Astrocyte (in vitro differentiated cells and primary cell): ENCODE measurements at regions not wholly inside any gene's neighbourhood (a gene's known extent, or its start where the extent isn't known, plus 50 kb on each side); places are given as distances from the start of the nearest gene placed in this dataset.
"Not testable (repeated sequence)": the region's sequence is repeated elsewhere in the genome, so short reads cannot be mapped to it uniquely, and the experiment has no call there.

Experiments
- DNase-seq: peaks from one replicate; pipeline ENCODE4 v3.0.0-alpha.2; 2010; ENCODE audit warnings: low read depth
- FAIRE-seq: peaks from 2 replicates; lab custom pipeline; 2011; peaks lifted over from hg19 to GRCh38; lab: Jason Lieb, UNC
- H2AFZ ChIP-seq: 2 replicates; pipeline ENCODE4 v1.6.0; 2012; ENCODE audit warnings: low read depth, low read length, inconsistent platforms
- H3K27ac ChIP-seq: 2 replicates; pipeline ENCODE4 v1.5.1; 2011; ENCODE audit warnings: low read depth, low read length, inconsistent platforms
- H3K27me3 ChIP-seq: 2 replicates; pipeline ENCODE4 v1.6.0; 2011; ENCODE audit warnings: low read length, inconsistent platforms; ENCODE audit not compliant: insufficient read depth
- H3K36me3 ChIP-seq: 2 replicates; pipeline ENCODE4 v1.5.1; 2011; ENCODE audit warnings: low read length, inconsistent platforms; ENCODE audit not compliant: insufficient read depth
- H3K4me1 ChIP-seq: 2 replicates; pipeline ENCODE4 v1.5.1; 2011; ENCODE audit warnings: low read length, inconsistent platforms; ENCODE audit not compliant: insufficient read depth
- H3K4me2 ChIP-seq: 2 replicates; pipeline ENCODE4 v1.6.0; 2012; ENCODE audit warnings: low read length, inconsistent platforms
- H3K4me3 ChIP-seq: 2 replicates; pipeline ENCODE4 v1.5.1; 2011; ENCODE audit warnings: low read depth, mild to moderate bottlenecking, low read length, inconsistent platforms; ENCODE audit not compliant: insufficient read depth
- H3K79me2 ChIP-seq: 2 replicates; pipeline ENCODE4 v1.6.0; 2012; ENCODE audit warnings: mild to moderate bottlenecking, low read length, inconsistent platforms; ENCODE audit not compliant: insufficient read depth
- H3K9ac ChIP-seq: 2 replicates; pipeline ENCODE4 v1.6.0; 2012; ENCODE audit warnings: mild to moderate bottlenecking, low read length, inconsistent platforms
- H3K9me3 ChIP-seq: 2 replicates; pipeline ENCODE4 v1.5.1; 2012; ENCODE audit warnings: low read depth, mild to moderate bottlenecking, low read length, inconsistent platforms; ENCODE audit not compliant: insufficient read depth
- H4K20me1 ChIP-seq: 2 replicates; pipeline ENCODE4 v1.6.0; 2012; ENCODE audit warnings: low read length, inconsistent platforms; ENCODE audit not compliant: insufficient read depth
- H3K27ac Mint-ChIP-seq: one replicate; pipeline ENCODE4 v1.8.0; 2021; ENCODE audit warnings: mild to moderate bottlenecking, mixed read lengths; ENCODE audit not compliant: unreplicated experiment
- H3K27me3 Mint-ChIP-seq: one replicate; pipeline ENCODE4 v1.8.0; 2021; ENCODE audit warnings: low read depth, mixed read lengths; ENCODE audit not compliant: unreplicated experiment
- H3K36me3 Mint-ChIP-seq: one replicate; pipeline ENCODE4 v1.8.0; 2021; ENCODE audit warnings: low read depth, mixed read lengths; ENCODE audit not compliant: unreplicated experiment
- H3K4me1 Mint-ChIP-seq: one replicate; pipeline ENCODE4 v1.8.0; 2021; ENCODE audit warnings: low read depth, mixed read lengths; ENCODE audit not compliant: unreplicated experiment
- H3K4me3 Mint-ChIP-seq: one replicate; pipeline ENCODE4 v1.8.0; 2021; ENCODE audit warnings: mild to moderate bottlenecking, moderate library complexity, mixed read lengths; ENCODE audit not compliant: unreplicated experiment
- H3K9me3 Mint-ChIP-seq: one replicate; pipeline ENCODE4 v1.8.0; 2021; ENCODE audit warnings: mild to moderate bottlenecking, mixed read lengths; ENCODE audit not compliant: unreplicated experiment
- CTCF ChIP-seq: IDR thresholded peaks from 2 replicates; pipeline ENCODE4 v1.5.1; 2011; ENCODE audit warnings: low read depth, mild to moderate bottlenecking, inconsistent platforms, low read length, moderate library complexity; ENCODE audit not compliant: insufficient read depth
- EZH2 ChIP-seq: IDR thresholded peaks from 2 replicates; pipeline ENCODE4 v1.6.1; 2012; ENCODE audit warnings: mild to moderate bottlenecking, low read length, inconsistent platforms; ENCODE audit not compliant: insufficient read depth

- Histone ChIP-seq H2AFZ (no peak overlapping the region), H3K27me3 (no peaks in the 10 kb centered on the region), H3K9me3 (no peaks in the 10 kb centered on the region), H3K4me3 (no peak overlapping the region), H3K27ac (no peak overlapping the region), H3K9ac (no peak overlapping the region), H4K20me1 (no peaks in the 10 kb centered on the region), H3K36me3 (no peaks in the 10 kb centered on the region), H3K79me2 (no peaks in the 10 kb centered on the region), H3K4me1 (peaks cover 6% of the 10 kb centered on the region), H3K4me2 (no peak overlapping the region)
- H3K27ac Mint-ChIP-seq: no peak overlapping the region
- TF ChIP-seq EZH2: no peak
- TF ChIP-seq CTCF: no peak
- peaks cover under 1% of the 10 kb centered on the region for H3K27me3 Mint-ChIP-seq
- no peak for FAIRE-seq
- H3K36me3 Mint-ChIP-seq: no peaks in the 10 kb centered on the region
- no peaks in the 10 kb centered on the region for H3K4me1 Mint-ChIP-seq
- DNase-seq: no peak
- H3K9me3 Mint-ChIP-seq: peaks cover 2% of the 10 kb centered on the region
- H3K4me3 Mint-ChIP-seq: no peak overlapping the region
These were observed 296.9 kb upstream of the TBL1XR1 start for GRCh38 chr3:177494216-177494615.

GRCh38 chr3:177495566-177495965, 298.3 kb upstream of the TBL1XR1 start:
- H3K4me1 Mint-ChIP-seq: no peaks in the 10 kb centered on the region
- no peak for DNase-seq
- H3K27me3 ChIP-seq: no peaks in the 10 kb centered on the region
- no peaks in the 10 kb centered on the region for H4K20me1 ChIP-seq
- no peak overlapping the region for H3K27ac Mint-ChIP-seq
- H3K36me3 ChIP-seq: no peaks in the 10 kb centered on the region
- H3K4me1 ChIP-seq: peaks cover 6% of the 10 kb centered on the region
- H3K79me2 ChIP-seq: no peaks in the 10 kb centered on the region
- no peak for TF ChIP-seq CTCF
- TF ChIP-seq EZH2: no peak
- no peaks in the 10 kb centered on the region for H3K36me3 Mint-ChIP-seq
- H3K4me2 ChIP-seq: no peak overlapping the region
- H3K4me3 ChIP-seq: no peak overlapping the region
- no peak overlapping the region for H3K4me3 Mint-ChIP-seq
- no peak for FAIRE-seq
- no peaks in the 10 kb centered on the region for H3K27me3 Mint-ChIP-seq
- no peak overlapping the region for H3K27ac ChIP-seq
- H3K9me3 Mint-ChIP-seq: peaks cover 2% of the 10 kb centered on the region
- no peak overlapping the region for H2AFZ ChIP-seq
- no peaks in the 10 kb centered on the region for H3K9me3 ChIP-seq
- H3K9ac ChIP-seq: no peak overlapping the region

- no peak overlapping the region for H2AFZ ChIP-seq
- TF ChIP-seq EZH2 (no peak), CTCF (no peak)
- FAIRE-seq (no peak), DNase-seq (peak; percentile 85)
- H3K4me1 Mint-ChIP-seq: no peaks in the 10 kb centered on the region
- no peak overlapping the region for H3K27ac Mint-ChIP-seq
- H4K20me1 ChIP-seq: no peaks in the 10 kb centered on the region
- H3K27me3 Mint-ChIP-seq: no peaks in the 10 kb centered on the region
- no peak overlapping the region for H3K4me2 ChIP-seq
- H3K4me1 ChIP-seq: peaks cover 6% of the 10 kb centered on the region
- no peaks in the 10 kb centered on the region for H3K36me3 ChIP-seq
- H3K4me3 ChIP-seq: no peak overlapping the region
- peaks cover 2% of the 10 kb centered on the region for H3K9me3 Mint-ChIP-seq
- no peak overlapping the region for H3K4me3 Mint-ChIP-seq
- H3K9ac ChIP-seq: no peak overlapping the region
- H3K27me3 ChIP-seq: no peaks in the 10 kb centered on the region
- H3K36me3 Mint-ChIP-seq: no peaks in the 10 kb centered on the region
- H3K79me2 ChIP-seq: no peaks in the 10 kb centered on the region
- H3K9me3 ChIP-seq: no peaks in the 10 kb centered on the region
- H3K27ac ChIP-seq: no peak overlapping the region
These were observed 301.0 kb upstream of the TBL1XR1 start for GRCh38 chr3:177498037-177498857.

GRCh38 chr3:177499039-177499438, 301.8 kb upstream of the TBL1XR1 start:
- H3K4me2 ChIP-seq, H3K27ac ChIP-seq, DNase-seq, H3K27ac Mint-ChIP-seq, H3K4me3 Mint-ChIP-seq, H2AFZ ChIP-seq, H3K9ac ChIP-seq, H3K36me3 Mint-ChIP-seq, H3K4me1 Mint-ChIP-seq, H3K9me3 Mint-ChIP-seq, H3K4me1 ChIP-seq, H3K27me3 ChIP-seq, H3K79me2 ChIP-seq, FAIRE-seq, H3K4me3 ChIP-seq, H3K9me3 ChIP-seq, H4K20me1 ChIP-seq, H3K36me3 ChIP-seq, H3K27me3 Mint-ChIP-seq: not testable (repeated sequence)
